ENCODE measurements at regions not wholly inside any gene's neighbourhood (a gene's known extent, or its start where the extent isn't known, plus 50 kb on each side); places are given as distances from the start of the nearest gene placed in this dataset.

GRCh38 chr6:169935348-169935718 is 183.9 kb downstream of the ERMARD start:
- whole genome bisulfite sequencing, 2 donors = 78 to 81% methylated on average over 11 to 14 of the region's 14 CpGs
- DNase-seq = no peak
- Histone ChIP-seq H3K36me3 (no peaks in the 10 kb centered on the region), H3K4me1 (peaks cover 6 to 18% (median 11%) of the 10 kb centered on the region in 4 donors), H3K4me3 (no peak overlapping the region), H3K9me3 (no peaks in the 10 kb centered on the region), H3K27me3 (no peaks in the 10 kb centered on the region), H3K27ac (peak overlapping the region in 2 of 4 donors; percentile 18 to 73)
- TF ChIP-seq EP300 (IDR thresholded peaks at IDR 0.05) (no peak), POLR2AphosphoS5 (IDR thresholded peaks at IDR 0.05) (no peak), CTCF (IDR thresholded peaks at IDR 0.05) (no peak), POLR2A (IDR thresholded peaks at IDR 0.05) (no peak)
- no peak for ATAC-seq (ENCODE audit: low FRiP score in 2 of 2)

- DNase-seq (peak in 1 of 2 donors; percentile 38), ATAC-seq (ENCODE audit: low FRiP score in 2 of 2) (no peak)
- Histone ChIP-seq H3K9me3 (no peaks in the 10 kb centered on the region), H3K27ac (peak overlapping the region in 3 of 4 donors; percentile 18 to 73 (median 67)), H3K27me3 (no peaks in the 10 kb centered on the region), H3K4me1 (peaks cover 6 to 18% (median 11%) of the 10 kb centered on the region in 4 donors), H3K36me3 (no peaks in the 10 kb centered on the region), H3K4me3 (no peak overlapping the region)
- 76 to 84% methylated on average over 22 of the region's 22 CpGs for WGBS, 2 donors
- TF ChIP-seq POLR2AphosphoS5 (IDR thresholded peaks at IDR 0.05) = no peak
- no peak for TF ChIP-seq CTCF (IDR thresholded peaks at IDR 0.05)
- no peak for TF ChIP-seq POLR2A (IDR thresholded peaks at IDR 0.05)
Observed at GRCh38 chr6:169934699-169935347, 183.4 kb downstream of the ERMARD start.

GRCh38 chr6:169933839-169934698 is 182.6 kb downstream of the ERMARD start:
- Histone ChIP-seq H3K27ac (peak overlapping the region; percentile 36 to 73 (median 70)), H3K4me3 (no peak overlapping the region), H3K36me3 (no peaks in the 10 kb centered on the region), H3K27me3 (no peaks in the 10 kb centered on the region), H3K9me3 (no peaks in the 10 kb centered on the region), H3K4me1 (peaks cover 6 to 18% (median 11%) of the 10 kb centered on the region in 4 donors)
- peak; percentile 53 to 67 for ATAC-seq (ENCODE audit: low FRiP score in 2 of 2)
- TF ChIP-seq POLR2AphosphoS5 (IDR thresholded peaks at IDR 0.05) (peak; percentile 79 to 85), CTCF (IDR thresholded peaks at IDR 0.05) (peak in 1 of 6 experiments; percentile 37), POLR2A (IDR thresholded peaks at IDR 0.05) (no peak), EP300 (IDR thresholded peaks at IDR 0.05) (peak in 2 of 4 donors; percentile 71 to 74)
- WGBS, 2 donors = 71 to 88% methylated on average over 17 to 37 of the region's 37 CpGs
- DNase-seq = peak; percentile 52 to 87

- H3K4me3 ChIP-seq = no peak overlapping the region
- H3K27me3 ChIP-seq = no peaks in the 10 kb centered on the region
- peak overlapping the region in 3 of 4 donors; percentile 67 to 73 (median 73) for H3K27ac ChIP-seq
- no peaks in the 10 kb centered on the region for H3K36me3 ChIP-seq
- H3K4me1 ChIP-seq = peaks cover 6 to 18% (median 11%) of the 10 kb centered on the region in 4 donors
- H3K9me3 ChIP-seq = no peaks in the 10 kb centered on the region
- ATAC-seq (ENCODE audit: low FRiP score in 2 of 2) = no peak
- no peak for TF ChIP-seq EP300 (IDR thresholded peaks at IDR 0.05)
- TF ChIP-seq POLR2AphosphoS5 (IDR thresholded peaks at IDR 0.05) = no peak
- no peak for TF ChIP-seq CTCF (IDR thresholded peaks at IDR 0.05)
- TF ChIP-seq POLR2A (IDR thresholded peaks at IDR 0.05) = no peak
- WGBS, 2 donors = 84 to 85% methylated on average over 9 to 17 of the region's 17 CpGs
- DNase-seq = peak in 1 of 2 donors; percentile 18
Observed at GRCh38 chr6:169933251-169933821, 181.9 kb downstream of the ERMARD start.

Data from upper lobe of left lung (tissue), 6 donors.